NOMO-1 treated with DMSO at 0.1 percent for 48 hours (cell line): ENCODE measurements at regions not wholly inside any gene's neighbourhood (a gene's known extent, or its start where the extent isn't known, plus 50 kb on each side); places are given as distances from the start of the nearest gene placed in this dataset.

Experiments used
- DNase-seq: peaks from one replicate; lab custom pipeline; 2025; ENCODE audit not compliant: unreplicated experiment; lab: John Stamatoyannopoulos, UW

GRCh38 chr5:57594436-57594835 lies 111.8 kb upstream of the ACTBL2 start:
- DNase-seq = no peak

GRCh38 chr5:57592236-57592635 lies 109.6 kb upstream of the ACTBL2 start:
- DNase-seq = no peak

- DNase-seq = no peak
These were observed 104.0 kb upstream of the ACTBL2 start for GRCh38 chr5:57586649-57587048.

- DNase-seq = no peak
These were observed 100.0 kb upstream of the ACTBL2 start for GRCh38 chr5:57582578-57583070.

GRCh38 chr5:57581772-57582171 lies 99.2 kb upstream of the ACTBL2 start:
- no peak for DNase-seq

- DNase-seq = no peak
These were observed 98.6 kb upstream of the ACTBL2 start for GRCh38 chr5:57581222-57581621.

- DNase-seq = no peak
These were observed 95.0 kb upstream of the ACTBL2 start for GRCh38 chr5:57577432-57578175.

GRCh38 chr5:57576317-57576716 lies 93.7 kb upstream of the ACTBL2 start:
- DNase-seq = no peak

GRCh38 chr5:57575839-57576238 lies 93.2 kb upstream of the ACTBL2 start:
- DNase-seq = no peak

GRCh38 chr5:57572461-57572860 lies 89.8 kb upstream of the ACTBL2 start:
- DNase-seq = no peak

GRCh38 chr5:57569601-57570000 lies 87.0 kb upstream of the ACTBL2 start:
- no peak for DNase-seq

- no peak for DNase-seq
These were observed 85.5 kb upstream of the ACTBL2 start for GRCh38 chr5:57568136-57568535.

GRCh38 chr5:57566914-57567313 lies 84.3 kb upstream of the ACTBL2 start:
- no peak for DNase-seq

GRCh38 chr5:57561231-57561842 lies 78.7 kb upstream of the ACTBL2 start:
- DNase-seq = no peak

- DNase-seq = no peak
These were observed 76.6 kb upstream of the ACTBL2 start for GRCh38 chr5:57559110-57559635.

GRCh38 chr5:57552033-57552432 lies 69.4 kb upstream of the ACTBL2 start:
- DNase-seq = no peak

GRCh38 chr5:57551251-57551650 lies 68.6 kb upstream of the ACTBL2 start:
- no peak for DNase-seq

GRCh38 chr5:57550132-57550531 lies 67.5 kb upstream of the ACTBL2 start:
- DNase-seq = no peak

GRCh38 chr5:57549566-57549965 lies 67.0 kb upstream of the ACTBL2 start:
- no peak for DNase-seq

- no peak for DNase-seq
These were observed 58.2 kb upstream of the ACTBL2 start for GRCh38 chr5:57540823-57541222.

GRCh38 chr5:57539281-57539701 lies 56.7 kb upstream of the ACTBL2 start:
- DNase-seq = no peak

- no peak for DNase-seq
These were observed 55.8 kb upstream of the ACTBL2 start for GRCh38 chr5:57538341-57538955.
